Posterior vena cava (tissue), 2 donors: ENCODE measurements at regions not wholly inside any gene's neighbourhood (a gene's known extent, or its start where the extent isn't known, plus 50 kb on each side); places are given as distances from the start of the nearest gene placed in this dataset.
"Not testable (repeated sequence)": the region's sequence is repeated elsewhere in the genome, so short reads cannot be mapped to it uniquely, and the experiment has no call there.

Experiments
- DNase-seq: peaks from one replicate; pipeline ENCODE4 v3.0.0-alpha.2; 2020; ENCODE audit warnings: low spot score
- intact Hi-C, 2 donors: fragments of 100-400 bp; cut with DNase I; formaldehyde crosslinking; loops; one replicate each; pipeline versions ENCODE4 v1.14.1 to v1.14.2; 2022 to 2023
- donor health status: DM: yes; HTN: yes; CAD: no.
- donor health status: DM: yes; HTN: yes; CAD: no.

DNA sequence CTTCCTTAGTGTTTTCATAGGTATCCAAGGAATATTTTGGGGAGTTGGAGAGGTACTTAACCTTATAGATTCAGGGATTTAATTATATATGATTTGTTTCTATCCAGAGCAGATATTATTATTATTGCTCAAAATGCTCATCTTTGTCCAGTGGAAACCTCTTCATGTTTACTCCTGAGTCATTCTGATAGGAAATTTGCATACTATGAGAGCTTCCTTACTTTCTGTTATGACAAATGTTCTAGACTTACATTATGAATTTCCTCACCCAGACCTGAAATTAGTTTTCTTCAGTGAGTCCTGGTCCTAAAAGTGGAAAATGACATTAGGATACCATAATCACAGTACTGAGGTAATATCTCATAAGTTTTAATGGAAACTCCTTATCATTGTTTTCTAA is 57.5 kb upstream of the PLPPR5 start:
- no peak for DNase-seq
- intact Hi-C loops, result no loop called here

DNA sequence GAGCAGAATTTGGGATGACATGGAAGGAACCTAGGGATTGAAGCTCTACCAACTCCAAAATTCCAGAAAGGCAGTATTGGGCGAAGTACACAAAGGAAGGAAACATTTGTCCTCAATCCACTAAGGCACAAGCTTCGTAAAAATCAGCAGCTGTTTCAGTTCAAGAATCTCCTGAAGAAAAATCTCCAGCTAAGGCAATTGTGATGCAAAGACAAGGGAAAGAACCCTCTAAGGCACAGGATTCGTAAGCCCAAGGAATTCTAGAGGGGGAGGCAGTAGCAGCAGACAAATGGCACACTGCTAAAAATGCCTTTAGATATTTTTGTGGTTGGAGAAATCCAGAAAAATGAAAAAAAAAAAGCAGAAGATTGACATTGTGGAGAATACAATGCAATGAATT is 64.5 kb upstream of the PLPPR5 start:
- DNase-seq, result no peak

DNA sequence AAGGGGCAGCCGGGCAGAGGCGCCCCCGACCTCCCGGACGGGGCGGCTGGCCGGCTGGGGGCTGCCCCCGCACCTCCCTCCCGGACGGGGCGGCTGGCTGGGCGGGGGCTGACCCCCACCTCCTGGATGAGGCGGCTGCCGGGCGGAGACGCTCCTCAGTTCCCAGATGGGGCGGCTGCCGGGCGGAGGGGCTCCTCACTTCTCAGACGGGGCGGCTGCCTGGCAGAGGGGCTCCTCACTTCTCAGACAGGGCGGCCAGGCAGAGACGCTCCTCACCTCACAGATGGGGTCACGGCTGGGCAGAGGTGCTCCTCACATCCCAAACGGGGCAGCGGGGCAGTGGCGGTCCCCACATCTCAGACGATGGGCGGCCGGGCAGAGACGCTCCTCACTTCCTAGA is 73.9 kb upstream of the PLPPR5 start:
- DNase-seq, intact Hi-C loops: not testable (repeated sequence)

More for the DNA sequence above, 64.5 kb upstream of the PLPPR5 start:
- intact Hi-C loops, result no loop called here

GRCh38 chr1:99082366-99082765 is 77.7 kb upstream of the PLPPR5 start:
- DNase-seq, result no peak
- intact Hi-C loops, result no loop called here

GRCh38 chr1:99083338-99083737 is 78.7 kb upstream of the PLPPR5 start:
- intact Hi-C loops, result no loop called here
- no peak for DNase-seq

- intact Hi-C loops, result no loop called here
- no peak for DNase-seq
Observed at GRCh38 chr1:99084562-99084961, 79.9 kb upstream of the PLPPR5 start.

- intact Hi-C loops, result no loop called here
- DNase-seq, result no peak
Observed at GRCh38 chr1:99086057-99086456, 81.4 kb upstream of the PLPPR5 start.

DNA sequence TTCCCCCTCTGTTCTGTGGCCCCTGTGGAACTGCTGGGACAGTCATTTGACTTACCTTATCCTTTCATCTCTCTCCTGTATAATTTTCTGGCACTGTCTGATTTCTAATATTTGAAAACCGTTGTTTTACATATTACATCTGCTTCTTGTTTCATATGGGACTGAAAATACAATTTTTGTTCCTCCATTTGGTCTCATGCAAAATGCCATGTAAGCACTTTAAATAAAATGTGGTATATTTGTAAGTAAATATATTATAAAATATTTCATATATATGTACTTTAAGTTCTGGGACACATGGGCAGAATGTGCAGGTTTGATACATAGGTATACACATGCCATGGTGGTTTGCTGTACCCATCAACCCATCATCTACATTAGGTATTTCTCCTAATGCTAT is 93.9 kb upstream of the PLPPR5 start:
- no peak for DNase-seq
- intact Hi-C loops, result no loop called here

- intact Hi-C loops, result no loop called here
- DNase-seq, result no peak
Observed at GRCh38 chr1:99106274-99106673, 101.6 kb upstream of the PLPPR5 start.

DNA sequence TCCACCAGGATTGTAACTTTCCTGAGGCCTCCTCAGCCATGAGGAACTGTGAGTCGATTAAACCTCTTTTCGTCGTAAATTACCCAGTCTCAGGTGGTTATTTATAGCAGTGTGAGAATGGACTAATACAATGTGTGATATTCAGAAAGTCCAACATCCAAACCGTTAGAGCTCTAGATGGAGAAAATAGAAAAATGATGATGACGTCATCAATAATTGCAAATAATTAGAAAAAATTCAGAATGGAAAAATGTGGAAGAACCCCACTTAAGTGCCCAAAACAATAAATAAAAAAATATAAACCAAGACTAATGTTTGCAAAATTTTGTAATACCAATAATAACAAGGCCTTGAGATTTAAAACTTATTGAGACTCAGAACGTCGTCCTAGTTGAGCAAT is 103.0 kb upstream of the PLPPR5 start:
- intact Hi-C loops, result no loop called here
- no peak for DNase-seq

GRCh38 chr1:99110140-99111041 is 105.7 kb upstream of the PLPPR5 start:
- intact Hi-C loops, result no loop called here
- DNase-seq, result no peak

GRCh38 chr1:99115231-99115630 is 110.6 kb upstream of the PLPPR5 start:
- intact Hi-C loops, result no loop called here
- DNase-seq, result no peak

DNA sequence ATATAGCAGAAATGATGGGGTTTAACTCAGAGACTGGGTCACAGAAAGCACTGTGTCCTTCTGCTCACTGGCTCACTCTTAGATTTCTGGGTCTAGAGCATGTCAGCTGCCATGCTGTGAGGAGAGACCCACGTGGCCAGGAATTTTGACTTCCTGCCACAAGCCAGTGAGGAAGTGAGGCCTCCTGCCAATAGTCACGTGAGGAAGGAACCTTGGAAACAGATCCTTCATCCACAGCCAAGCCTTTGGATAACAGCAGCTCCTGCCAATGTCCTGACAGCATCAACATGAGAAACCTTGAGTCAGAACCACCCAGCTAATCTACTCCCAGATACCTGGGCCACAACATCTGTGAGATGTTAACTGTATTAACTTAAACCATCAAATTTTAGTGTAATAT is 114.5 kb upstream of the PLPPR5 start:
- intact Hi-C loops, result no loop called here
- DNase-seq, result no peak

DNA sequence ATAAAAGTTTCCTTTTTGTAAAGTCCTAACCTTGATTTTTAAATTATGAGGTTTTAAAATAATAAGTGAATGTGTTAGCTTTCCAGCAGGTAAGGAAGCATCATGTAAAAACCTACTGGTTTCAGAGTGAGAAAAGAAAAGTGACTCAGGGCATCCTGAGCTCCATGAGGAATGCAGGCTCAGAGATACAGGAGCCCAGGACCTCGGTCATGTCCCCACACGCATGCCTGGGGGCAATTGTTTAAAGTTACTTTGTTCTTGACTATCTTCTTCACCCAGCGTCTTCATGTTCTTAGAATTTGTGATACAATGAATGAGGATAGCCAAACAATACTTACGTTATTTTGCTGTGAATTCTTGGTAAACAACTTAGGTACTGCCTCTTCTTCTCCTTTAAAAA is 117.4 kb upstream of the PLPPR5 start:
- intact Hi-C loops, result no loop called here
- DNase-seq, result no peak

GRCh38 chr1:99123936-99124335 is 119.3 kb upstream of the PLPPR5 start:
- DNase-seq, result no peak
- intact Hi-C loops, result no loop called here

- DNase-seq, result no peak
Observed at GRCh38 chr1:99131546-99131945, 126.9 kb upstream of the PLPPR5 start.

GRCh38 chr1:99133756-99134500 is 129.3 kb upstream of the PLPPR5 start:
- intact Hi-C loops, result loop anchor here in 1 of 2 donors (2.0 kb wide), 1 partner anchor 73 kb away; no protein-coding TSS in a partner anchor
- no peak for DNase-seq

More at GRCh38 chr1:99131546-99131945, 126.9 kb upstream of the PLPPR5 start:
- intact Hi-C loops, result no loop called here

GRCh38 chr1:99137554-99138206 is 126.6 kb upstream of the PLPPR4 start:
- no peak for DNase-seq
- intact Hi-C loops, result no loop called here

- DNase-seq, result no peak
- intact Hi-C loops, result no loop called here
Observed at GRCh38 chr1:99139876-99140275, 124.4 kb upstream of the PLPPR4 start.
